IMR-90 (cell line): ENCODE measurements at regions not wholly inside any gene's neighbourhood (a gene's known extent, or its start where the extent isn't known, plus 50 kb on each side); places are given as distances from the start of the nearest gene placed in this dataset.

Source experiments
- MXI1 ChIP-seq: IDR thresholded peaks from 2 replicates; pipeline ENCODE4 v1.6.1; 2012; ENCODE audit warnings: low read depth, mild to moderate bottlenecking, low read length, moderate library complexity, borderline replicate concordance
- POLR2A ChIP-seq: IDR thresholded peaks from 2 replicates; pipeline ENCODE4 v1.6.1; 2012; ENCODE audit warnings: mild to moderate bottlenecking, low read depth, low read length
- TF ChIP-seq, protein P1 (sequence below): conservative IDR thresholded peaks from 2 replicates; pipeline ENCODE4 v1.5.1; 2012; ENCODE audit warnings: mild to moderate bottlenecking, low read depth, low read length, improper control_type of control experiment

DNA sequence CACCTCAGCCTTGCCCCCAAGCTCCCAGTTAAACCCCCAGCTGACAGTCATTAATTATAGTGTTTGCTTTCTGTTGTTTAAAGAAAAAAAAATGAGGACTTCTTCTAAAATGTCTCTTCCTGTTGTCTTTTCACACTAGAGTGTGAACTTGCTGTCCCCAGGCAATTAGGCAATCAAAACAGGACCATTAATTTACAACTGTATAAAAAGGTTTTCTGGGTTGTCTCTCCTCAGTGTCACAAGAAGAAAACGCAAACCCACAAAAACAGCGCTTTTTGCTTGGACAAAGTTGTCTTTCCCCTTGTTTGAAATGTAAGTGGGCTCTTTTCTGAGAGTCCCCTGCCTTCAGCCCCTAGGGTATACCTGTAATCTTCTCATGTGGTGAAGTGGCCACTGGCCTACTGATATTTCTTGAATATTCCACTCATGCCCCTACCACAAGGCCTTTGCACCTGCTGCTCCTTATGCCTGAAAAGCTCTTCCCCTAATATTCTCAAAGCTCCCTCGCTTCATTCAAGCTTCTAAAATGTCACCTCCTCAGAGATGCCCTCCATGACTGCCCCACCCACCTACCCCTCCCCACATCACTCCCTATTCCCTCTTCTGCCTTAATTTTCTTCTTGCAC lies 158.9 kb upstream of the PWP1 start:
- TF ChIP-seq, protein P1, sequence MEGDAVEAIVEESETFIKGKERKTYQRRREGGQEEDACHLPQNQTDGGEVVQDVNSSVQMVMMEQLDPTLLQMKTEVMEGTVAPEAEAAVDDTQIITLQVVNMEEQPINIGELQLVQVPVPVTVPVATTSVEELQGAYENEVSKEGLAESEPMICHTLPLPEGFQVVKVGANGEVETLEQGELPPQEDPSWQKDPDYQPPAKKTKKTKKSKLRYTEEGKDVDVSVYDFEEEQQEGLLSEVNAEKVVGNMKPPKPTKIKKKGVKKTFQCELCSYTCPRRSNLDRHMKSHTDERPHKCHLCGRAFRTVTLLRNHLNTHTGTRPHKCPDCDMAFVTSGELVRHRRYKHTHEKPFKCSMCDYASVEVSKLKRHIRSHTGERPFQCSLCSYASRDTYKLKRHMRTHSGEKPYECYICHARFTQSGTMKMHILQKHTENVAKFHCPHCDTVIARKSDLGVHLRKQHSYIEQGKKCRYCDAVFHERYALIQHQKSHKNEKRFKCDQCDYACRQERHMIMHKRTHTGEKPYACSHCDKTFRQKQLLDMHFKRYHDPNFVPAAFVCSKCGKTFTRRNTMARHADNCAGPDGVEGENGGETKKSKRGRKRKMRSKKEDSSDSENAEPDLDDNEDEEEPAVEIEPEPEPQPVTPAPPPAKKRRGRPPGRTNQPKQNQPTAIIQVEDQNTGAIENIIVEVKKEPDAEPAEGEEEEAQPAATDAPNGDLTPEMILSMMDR, result no peak
- TF ChIP-seq MXI1 (no peak), POLR2A (no peak)
